ENCODE measurements at regions not wholly inside any gene's neighbourhood (a gene's known extent, or its start where the extent isn't known, plus 50 kb on each side); places are given as distances from the start of the nearest gene placed in this dataset.

DNA sequence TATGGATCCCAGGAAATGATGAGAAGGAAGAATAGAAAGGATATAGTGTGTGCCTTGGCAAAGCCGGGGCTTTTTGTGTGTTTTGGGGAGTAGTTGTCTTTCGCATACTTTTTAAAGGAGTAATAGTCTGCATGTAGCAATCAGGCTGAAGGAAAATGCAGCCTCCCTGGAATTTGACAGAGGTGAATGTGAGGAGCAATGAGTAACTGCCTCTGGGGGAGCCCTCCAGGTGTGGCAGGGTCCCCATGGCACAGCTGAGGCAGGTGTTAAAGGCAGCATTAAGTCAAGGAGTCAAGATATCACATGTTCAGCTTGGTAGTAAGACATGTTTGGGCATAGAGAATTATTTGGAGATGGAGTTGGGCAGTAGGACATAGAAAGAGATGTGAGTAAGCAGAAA lies 203.1 kb downstream of the C6orf118 start:
- H3K4ac ChIP-seq (ENCODE audit: low read depth in 1 of 2, low read length in 2 of 2): no peak overlapping the region
- no peaks in the 10 kb centered on the region for H3K27me3 ChIP-seq (ENCODE audit: control insufficient read depth in 1 of 2, insufficient read depth in 1 of 2, low read length in 2 of 2)
- no peak overlapping the region for H2BK120ac ChIP-seq (ENCODE audit: low read depth, low read length)
- no peak overlapping the region for H2AFZ ChIP-seq (ENCODE audit: low read depth, low read length)
- H3K9me3 ChIP-seq (ENCODE audit: control insufficient read depth, low read length): no peaks in the 10 kb centered on the region
- no peak overlapping the region for H2BK12ac ChIP-seq (ENCODE audit: low read length in 2 of 2)
- no peaks in the 10 kb centered on the region for H3K36me3 ChIP-seq (ENCODE audit: control insufficient read depth in 1 of 2, insufficient read depth in 2 of 2, low read depth in 1 of 2, low read length in 2 of 2)
- no peak overlapping the region for H4K91ac ChIP-seq (ENCODE audit: low read length)
- no peak overlapping the region for H3K27ac ChIP-seq (ENCODE audit: low read length, poor library complexity, severe bottlenecking)
- H4K8ac ChIP-seq (ENCODE audit: low read length): no peak overlapping the region
- H2BK15ac ChIP-seq (ENCODE audit: low read depth, poor library complexity, severe bottlenecking): no peak overlapping the region
- no peak for DNase-seq
- no peak overlapping the region for H2AK5ac ChIP-seq (ENCODE audit: low read length, severe bottlenecking)
- H3K4me2 ChIP-seq (ENCODE audit: low read length, poor library complexity, severe bottlenecking): no peak overlapping the region
- no peak overlapping the region for H3K4me3 ChIP-seq (ENCODE audit: insufficient read depth in 1 of 2, low read depth in 1 of 2, low read length in 2 of 2)
- no peak overlapping the region for H3K14ac ChIP-seq (ENCODE audit: low read length in 2 of 2)
- no peak overlapping the region for H2BK5ac ChIP-seq (ENCODE audit: low read depth, low read length, poor library complexity, severe bottlenecking)
- H3K4me1 ChIP-seq (ENCODE audit: control insufficient read depth, insufficient read depth, low read depth, low read length): no peaks in the 10 kb centered on the region
- H3K18ac ChIP-seq (ENCODE audit: low read depth in 1 of 2, low read length in 2 of 2): no peak overlapping the region
- no peaks in the 10 kb centered on the region for H3K79me1 ChIP-seq (replicated peaks; ENCODE audit: low read length, poor library complexity, severe bottlenecking)
- no peak overlapping the region for H3K23ac ChIP-seq (ENCODE audit: low read length in 2 of 2)
- H3K9ac ChIP-seq (ENCODE audit: low read length): no peak overlapping the region
- WGBS: 93% methylated on average over 2 of the region's 2 CpGs

DNA sequence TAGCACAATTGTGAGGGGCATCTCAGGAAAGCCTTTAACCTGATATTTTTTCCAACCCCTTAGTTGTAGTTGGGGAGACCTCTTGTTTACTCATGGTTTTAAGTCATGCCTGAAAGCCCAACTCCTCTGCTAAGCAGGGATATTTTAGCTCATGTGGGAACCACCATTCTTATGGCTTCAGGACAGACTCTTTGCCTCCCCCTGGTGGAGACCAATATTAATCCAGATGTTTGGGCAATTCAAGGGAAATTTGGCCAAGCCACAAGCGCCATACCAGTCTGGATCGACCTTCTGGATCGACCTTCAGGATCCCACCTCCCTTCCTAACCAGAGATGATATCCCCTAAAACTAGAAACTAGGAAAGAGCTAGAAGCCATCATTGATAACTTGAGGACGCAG lies 211.2 kb downstream of the C6orf118 start:
- Histone ChIP-seq H3K23ac (ENCODE audit: low read length in 2 of 2) (no peak overlapping the region), H3K18ac (ENCODE audit: low read depth in 1 of 2, low read length in 2 of 2) (no peak overlapping the region), H4K8ac (ENCODE audit: low read length) (no peak overlapping the region), H3K4ac (ENCODE audit: low read depth in 1 of 2, low read length in 2 of 2) (no peak overlapping the region), H3K4me1 (ENCODE audit: control insufficient read depth, insufficient read depth, low read depth, low read length) (no peaks in the 10 kb centered on the region), H3K9ac (ENCODE audit: low read length) (no peak overlapping the region), H2AFZ (ENCODE audit: low read depth, low read length) (no peak overlapping the region), H2BK15ac (ENCODE audit: low read depth, poor library complexity, severe bottlenecking) (no peak overlapping the region), H3K4me2 (ENCODE audit: low read length, poor library complexity, severe bottlenecking) (no peak overlapping the region), H3K14ac (ENCODE audit: low read length in 2 of 2) (no peak overlapping the region), H3K27me3 (ENCODE audit: control insufficient read depth in 1 of 2, insufficient read depth in 1 of 2, low read length in 2 of 2) (no peaks in the 10 kb centered on the region), H2BK12ac (ENCODE audit: low read length in 2 of 2) (no peak overlapping the region), H3K27ac (ENCODE audit: low read length, poor library complexity, severe bottlenecking) (no peak overlapping the region), H3K4me3 (ENCODE audit: insufficient read depth in 1 of 2, low read depth in 1 of 2, low read length in 2 of 2) (no peak overlapping the region), H3K9me3 (ENCODE audit: control insufficient read depth, low read length) (peaks cover 10% of the 10 kb centered on the region), H3K79me1 (replicated peaks; ENCODE audit: low read length, poor library complexity, severe bottlenecking) (no peaks in the 10 kb centered on the region), H3K36me3 (ENCODE audit: control insufficient read depth in 1 of 2, insufficient read depth in 2 of 2, low read depth in 1 of 2, low read length in 2 of 2) (no peaks in the 10 kb centered on the region), H2BK5ac (ENCODE audit: low read depth, low read length, poor library complexity, severe bottlenecking) (no peak overlapping the region), H4K91ac (ENCODE audit: low read length) (no peak overlapping the region), H2AK5ac (ENCODE audit: low read length, severe bottlenecking) (no peak overlapping the region), H2BK120ac (ENCODE audit: low read depth, low read length) (no peak overlapping the region)
- DNase-seq: no peak
- 78% methylated on average over 4 of the region's 4 CpGs for WGBS

DNA sequence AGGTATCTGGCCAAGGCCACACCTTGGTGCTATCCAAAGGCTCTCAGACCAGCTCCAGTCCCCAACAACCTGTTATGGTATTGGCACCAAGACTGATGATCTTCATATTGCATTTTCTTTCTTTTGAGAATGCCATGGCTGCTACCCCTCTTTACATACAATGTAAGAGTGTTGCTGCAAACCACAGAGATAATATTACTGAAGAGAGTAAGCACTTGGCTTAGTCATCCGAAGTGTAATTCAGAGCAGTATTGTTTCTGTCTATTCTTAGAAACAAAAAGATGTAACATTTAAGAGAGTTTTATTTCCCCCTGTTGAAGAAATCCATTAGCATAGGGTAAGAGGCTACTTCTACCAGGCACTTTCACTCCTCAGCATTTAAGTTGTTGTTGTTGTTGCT lies 212.5 kb downstream of the C6orf118 start:
- no peak overlapping the region for H3K27ac ChIP-seq (ENCODE audit: low read length, poor library complexity, severe bottlenecking)
- H3K18ac ChIP-seq (ENCODE audit: low read depth in 1 of 2, low read length in 2 of 2): no peak overlapping the region
- H3K9me3 ChIP-seq (ENCODE audit: control insufficient read depth, low read length): peaks cover 10% of the 10 kb centered on the region
- no peak overlapping the region for H2AK5ac ChIP-seq (ENCODE audit: low read length, severe bottlenecking)
- H3K4me1 ChIP-seq (ENCODE audit: control insufficient read depth, insufficient read depth, low read depth, low read length): no peaks in the 10 kb centered on the region
- DNase-seq: no peak
- no peak overlapping the region for H2BK15ac ChIP-seq (ENCODE audit: low read depth, poor library complexity, severe bottlenecking)
- H2BK12ac ChIP-seq (ENCODE audit: low read length in 2 of 2): no peak overlapping the region
- no peak overlapping the region for H3K23ac ChIP-seq (ENCODE audit: low read length in 2 of 2)
- H3K4me2 ChIP-seq (ENCODE audit: low read length, poor library complexity, severe bottlenecking): no peak overlapping the region
- H2AFZ ChIP-seq (ENCODE audit: low read depth, low read length): no peak overlapping the region
- no peaks in the 10 kb centered on the region for H3K36me3 ChIP-seq (ENCODE audit: control insufficient read depth in 1 of 2, insufficient read depth in 2 of 2, low read depth in 1 of 2, low read length in 2 of 2)
- no peaks in the 10 kb centered on the region for H3K79me1 ChIP-seq (replicated peaks; ENCODE audit: low read length, poor library complexity, severe bottlenecking)
- H4K91ac ChIP-seq (ENCODE audit: low read length): no peak overlapping the region
- no peak overlapping the region for H4K8ac ChIP-seq (ENCODE audit: low read length)
- no peak overlapping the region for H3K14ac ChIP-seq (ENCODE audit: low read length in 2 of 2)
- H2BK5ac ChIP-seq (ENCODE audit: low read depth, low read length, poor library complexity, severe bottlenecking): no peak overlapping the region
- no peak overlapping the region for H3K4me3 ChIP-seq (ENCODE audit: insufficient read depth in 1 of 2, low read depth in 1 of 2, low read length in 2 of 2)
- no peak overlapping the region for H3K9ac ChIP-seq (ENCODE audit: low read length)
- no peak overlapping the region for H2BK120ac ChIP-seq (ENCODE audit: low read depth, low read length)
- no peaks in the 10 kb centered on the region for H3K27me3 ChIP-seq (ENCODE audit: control insufficient read depth in 1 of 2, insufficient read depth in 1 of 2, low read length in 2 of 2)
- H3K4ac ChIP-seq (ENCODE audit: low read depth in 1 of 2, low read length in 2 of 2): no peak overlapping the region
- WGBS: no CpG with 5 or more reads among the region's 1 CpG

DNA sequence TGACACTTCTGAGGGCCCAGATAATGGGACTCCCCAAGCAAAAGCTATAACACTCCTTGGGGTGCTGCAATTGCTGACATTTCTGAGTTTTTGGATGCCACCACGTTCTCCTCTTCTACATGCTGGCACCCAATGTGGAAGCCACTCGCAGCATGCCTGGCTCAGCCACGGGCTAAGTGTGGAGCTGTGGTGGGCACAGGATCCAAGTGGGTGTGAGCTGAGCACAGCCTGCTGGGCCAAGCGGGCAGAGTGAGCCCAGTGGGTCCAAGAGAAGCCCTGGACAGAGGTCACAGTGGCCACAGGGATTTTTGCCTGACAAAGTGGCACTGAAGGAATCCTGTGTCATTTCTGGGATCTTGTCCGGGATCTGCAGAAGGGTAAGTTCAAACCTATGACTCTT lies 213.2 kb downstream of the C6orf118 start:
- Histone ChIP-seq H2BK15ac (ENCODE audit: low read depth, poor library complexity, severe bottlenecking) (no peak overlapping the region), H2BK5ac (ENCODE audit: low read depth, low read length, poor library complexity, severe bottlenecking) (no peak overlapping the region), H3K23ac (ENCODE audit: low read length in 2 of 2) (no peak overlapping the region), H2BK120ac (ENCODE audit: low read depth, low read length) (no peak overlapping the region), H3K9ac (ENCODE audit: low read length) (no peak overlapping the region), H3K4ac (ENCODE audit: low read depth in 1 of 2, low read length in 2 of 2) (no peak overlapping the region), H3K27ac (ENCODE audit: low read length, poor library complexity, severe bottlenecking) (no peak overlapping the region), H3K18ac (ENCODE audit: low read depth in 1 of 2, low read length in 2 of 2) (no peak overlapping the region), H2BK12ac (ENCODE audit: low read length in 2 of 2) (no peak overlapping the region), H3K4me2 (ENCODE audit: low read length, poor library complexity, severe bottlenecking) (no peak overlapping the region), H4K91ac (ENCODE audit: low read length) (no peak overlapping the region), H3K14ac (ENCODE audit: low read length in 2 of 2) (no peak overlapping the region), H2AFZ (ENCODE audit: low read depth, low read length) (no peak overlapping the region), H3K4me3 (ENCODE audit: insufficient read depth in 1 of 2, low read depth in 1 of 2, low read length in 2 of 2) (no peak overlapping the region), H3K4me1 (ENCODE audit: control insufficient read depth, insufficient read depth, low read depth, low read length) (no peaks in the 10 kb centered on the region), H4K8ac (ENCODE audit: low read length) (no peak overlapping the region), H3K27me3 (ENCODE audit: control insufficient read depth in 1 of 2, insufficient read depth in 1 of 2, low read length in 2 of 2) (no peaks in the 10 kb centered on the region), H3K9me3 (ENCODE audit: control insufficient read depth, low read length) (peaks cover 10% of the 10 kb centered on the region), H2AK5ac (ENCODE audit: low read length, severe bottlenecking) (no peak overlapping the region), H3K36me3 (ENCODE audit: control insufficient read depth in 1 of 2, insufficient read depth in 2 of 2, low read depth in 1 of 2, low read length in 2 of 2) (no peaks in the 10 kb centered on the region), H3K79me1 (replicated peaks; ENCODE audit: low read length, poor library complexity, severe bottlenecking) (no peaks in the 10 kb centered on the region)
- no peak for DNase-seq
- 76% methylated on average over 4 of the region's 5 CpGs for WGBS
